Dedifferentiated amniotic fluid mesenchymal stem cell (primary cell): ENCODE measurements at regions not wholly inside any gene's neighbourhood (a gene's known extent, or its start where the extent isn't known, plus 50 kb on each side); places are given as distances from the start of the nearest gene placed in this dataset.

Experiments used
- DNase-seq: peaks from one replicate; pipeline ENCODE4 v3.0.0-alpha.2; 2016; ENCODE audit errors: extremely low spot score

GRCh38 chr12:81811061-81811777 lies 52.1 kb upstream of the PPFIA2 start:
- no peak for DNase-seq

DNA sequence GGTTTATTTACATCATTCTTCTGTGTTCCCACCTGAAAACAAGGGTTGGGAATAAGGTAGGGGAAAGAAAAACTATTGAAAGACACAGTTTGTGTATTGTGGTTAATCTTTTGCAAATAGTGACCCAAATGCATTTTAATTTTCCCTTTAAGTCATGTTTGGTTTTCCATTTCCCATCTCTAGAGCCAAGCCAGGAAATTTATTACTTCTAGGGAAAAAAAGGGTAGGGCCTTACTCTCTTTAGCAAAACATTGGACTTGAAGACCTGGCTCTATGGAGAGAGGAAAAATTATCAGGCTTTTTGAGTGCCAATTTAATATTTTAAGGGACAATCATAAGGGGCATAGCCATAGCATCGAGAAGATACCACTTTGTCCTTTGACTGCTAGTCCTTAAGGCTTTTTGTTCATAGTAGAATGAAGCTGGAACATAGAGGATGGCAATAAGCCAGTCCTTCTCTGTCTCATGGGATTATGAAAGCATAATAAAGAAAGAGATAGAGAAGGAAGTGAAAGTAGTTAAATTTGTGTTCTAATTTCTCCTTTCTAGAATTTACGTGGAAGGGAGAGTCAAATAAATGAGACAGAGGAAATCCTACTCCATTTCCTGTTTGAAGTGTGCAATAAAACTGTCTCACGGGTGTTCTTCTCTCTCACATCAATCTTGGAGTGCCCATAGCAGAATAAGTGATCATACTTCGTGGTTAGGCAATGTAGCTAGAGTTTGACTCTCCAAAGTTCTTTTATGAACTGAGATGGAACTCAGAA lies 50.9 kb upstream of the PPFIA2 start:
- no peak for DNase-seq

GRCh38 chr12:81809113-81809777 lies 50.1 kb upstream of the PPFIA2 start:
- DNase-seq, result no peak
